ENCODE measurements at regions not wholly inside any gene's neighbourhood (a gene's known extent, or its start where the extent isn't known, plus 50 kb on each side); places are given as distances from the start of the nearest gene placed in this dataset.

GRCh38 chr14:49527221-49527620, 59.0 kb downstream of the RPS29 start:
- no peaks in the 10 kb centered on the region for H3K4me1 Mint-ChIP-seq (ENCODE audit: low read depth)
- peaks cover 11% of the 10 kb centered on the region for H3K27me3 Mint-ChIP-seq (ENCODE audit: low read depth)
- no peak overlapping the region for H3K4me3 Mint-ChIP-seq (ENCODE audit: low read depth)
- no peaks in the 10 kb centered on the region for H3K36me3 Mint-ChIP-seq (ENCODE audit: low read depth)
- H3K27ac Mint-ChIP-seq = no peak overlapping the region
- intact Hi-C loops (cut with micrococcal nuclease) = no loop called here
- no peak for DNase-seq (ENCODE audit: low spot score)
- peaks cover under 1% of the 10 kb centered on the region for H3K9me3 Mint-ChIP-seq

GRCh38 chr14:49526101-49526500, 60.1 kb downstream of the RPS29 start:
- intact Hi-C loops (cut with micrococcal nuclease) = no loop called here
- Mint-ChIP-seq H3K4me1 (ENCODE audit: low read depth) (no peaks in the 10 kb centered on the region), H3K4me3 (ENCODE audit: low read depth) (no peak overlapping the region), H3K27ac (no peak overlapping the region), H3K27me3 (ENCODE audit: low read depth) (peaks cover 10% of the 10 kb centered on the region), H3K36me3 (ENCODE audit: low read depth) (no peaks in the 10 kb centered on the region), H3K9me3 (no peaks in the 10 kb centered on the region)
- no peak for DNase-seq (ENCODE audit: low spot score)

DNA sequence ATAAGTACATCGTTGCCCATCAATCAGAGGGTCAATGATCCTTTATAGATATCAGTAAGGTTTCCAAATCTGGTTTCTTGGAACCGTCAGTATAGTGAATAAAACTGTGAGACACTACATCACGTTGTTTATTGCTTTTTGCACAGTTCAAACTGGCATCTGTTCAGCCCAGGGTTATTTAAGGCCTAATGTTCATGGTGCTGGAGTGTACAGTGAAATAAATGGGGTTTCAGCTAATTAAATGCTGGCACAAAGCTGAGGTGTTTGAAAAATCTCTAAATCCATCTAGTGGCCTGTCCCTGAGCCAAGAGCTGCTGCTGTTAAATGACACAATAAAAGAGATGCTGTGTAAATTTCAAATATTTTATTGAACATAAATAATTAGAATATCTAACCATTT, 69.9 kb downstream of the RPS29 start:
- Mint-ChIP-seq H3K4me1 (ENCODE audit: low read depth) (no peaks in the 10 kb centered on the region), H3K27ac (no peak overlapping the region), H3K36me3 (ENCODE audit: low read depth) (no peaks in the 10 kb centered on the region), H3K9me3 (no peaks in the 10 kb centered on the region), H3K4me3 (ENCODE audit: low read depth) (no peak overlapping the region), H3K27me3 (ENCODE audit: low read depth) (no peaks in the 10 kb centered on the region)
- intact Hi-C loops (cut with micrococcal nuclease) = no loop called here
- DNase-seq (ENCODE audit: low spot score) = no peak

GRCh38 chr14:49512571-49512970, 73.6 kb downstream of the RPS29 start:
- no peaks in the 10 kb centered on the region for H3K36me3 Mint-ChIP-seq (ENCODE audit: low read depth)
- H3K27ac Mint-ChIP-seq = no peak overlapping the region
- H3K9me3 Mint-ChIP-seq = no peaks in the 10 kb centered on the region
- intact Hi-C loops (cut with micrococcal nuclease) = no loop called here
- H3K4me3 Mint-ChIP-seq (ENCODE audit: low read depth) = no peak overlapping the region
- no peak for DNase-seq (ENCODE audit: low spot score)
- H3K27me3 Mint-ChIP-seq (ENCODE audit: low read depth) = no peaks in the 10 kb centered on the region
- no peaks in the 10 kb centered on the region for H3K4me1 Mint-ChIP-seq (ENCODE audit: low read depth)

DNA sequence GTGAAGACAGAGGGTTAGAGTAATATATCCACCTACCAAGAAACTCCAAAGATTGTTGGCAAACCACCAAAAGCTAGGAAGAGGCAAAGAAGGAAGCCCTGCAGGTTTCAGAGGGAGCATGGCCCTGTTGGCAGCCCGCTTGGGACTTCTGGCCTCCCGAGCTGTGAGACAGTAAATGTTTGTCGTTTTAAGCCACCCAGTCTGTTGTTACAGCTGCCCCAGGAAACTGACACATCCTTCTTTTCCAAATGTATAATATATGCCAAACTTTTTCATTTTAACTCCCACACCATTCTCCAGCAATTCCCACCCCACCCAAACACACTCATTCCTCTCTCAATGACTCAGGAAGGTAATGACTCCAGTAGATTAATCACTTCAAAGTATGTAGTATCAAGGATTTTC, 74.0 kb downstream of the RPS29 start:
- intact Hi-C loops (cut with micrococcal nuclease) = no loop called here
- H3K27ac Mint-ChIP-seq = no peak overlapping the region
- no peaks in the 10 kb centered on the region for H3K27me3 Mint-ChIP-seq (ENCODE audit: low read depth)
- no peaks in the 10 kb centered on the region for H3K9me3 Mint-ChIP-seq
- H3K4me3 Mint-ChIP-seq (ENCODE audit: low read depth) = no peak overlapping the region
- no peaks in the 10 kb centered on the region for H3K36me3 Mint-ChIP-seq (ENCODE audit: low read depth)
- DNase-seq (ENCODE audit: low spot score) = no peak
- H3K4me1 Mint-ChIP-seq (ENCODE audit: low read depth) = no peaks in the 10 kb centered on the region

DNA sequence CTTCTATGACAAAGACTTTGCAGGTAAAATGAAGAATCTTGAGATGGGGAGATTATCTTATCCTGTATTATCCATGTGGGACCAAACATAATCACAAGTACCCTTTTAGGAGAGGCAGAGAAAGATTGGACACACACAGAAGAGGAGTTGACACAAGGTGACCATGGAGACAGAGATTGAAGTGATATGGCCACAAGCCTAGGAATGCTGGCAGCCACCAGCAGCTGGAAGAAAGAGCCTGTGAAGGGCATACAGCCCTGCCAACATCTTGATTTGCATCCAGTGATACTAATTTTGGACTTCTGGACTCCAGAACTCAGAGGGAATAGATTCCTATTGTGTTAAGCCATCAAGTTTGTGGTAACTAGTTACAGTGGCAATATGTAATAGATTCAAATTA, 78.1 kb downstream of the RPS29 start:
- Mint-ChIP-seq H3K4me3 (ENCODE audit: low read depth) (no peak overlapping the region), H3K27me3 (ENCODE audit: low read depth) (peaks cover 3% of the 10 kb centered on the region), H3K4me1 (ENCODE audit: low read depth) (no peaks in the 10 kb centered on the region), H3K9me3 (no peaks in the 10 kb centered on the region), H3K36me3 (ENCODE audit: low read depth) (no peaks in the 10 kb centered on the region), H3K27ac (no peak overlapping the region)
- intact Hi-C loops (cut with micrococcal nuclease) = no loop called here
- DNase-seq (ENCODE audit: low spot score) = no peak

DNA sequence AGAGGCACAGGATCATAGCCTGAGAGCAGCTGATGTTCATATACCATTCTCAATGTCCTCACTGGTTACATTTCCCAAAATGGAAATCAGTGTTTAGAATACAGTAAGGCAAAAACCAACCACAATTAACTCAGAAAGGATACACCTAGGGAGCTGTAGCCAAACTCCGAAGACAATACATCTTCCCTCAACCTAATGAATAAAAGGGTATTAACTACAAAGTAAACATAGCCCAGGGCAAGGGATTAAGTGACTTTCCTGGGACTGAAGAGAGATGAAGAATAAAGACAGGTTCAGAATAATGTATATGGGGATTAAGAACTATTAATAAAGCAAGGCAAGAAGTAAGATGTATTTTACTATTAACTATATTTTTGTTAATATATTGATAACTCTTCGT, 79.5 kb downstream of the RPS29 start:
- Mint-ChIP-seq H3K9me3 (no peaks in the 10 kb centered on the region), H3K36me3 (ENCODE audit: low read depth) (no peaks in the 10 kb centered on the region), H3K4me3 (ENCODE audit: low read depth) (no peak overlapping the region), H3K4me1 (ENCODE audit: low read depth) (no peaks in the 10 kb centered on the region), H3K27ac (no peak overlapping the region), H3K27me3 (ENCODE audit: low read depth) (peaks cover 7% of the 10 kb centered on the region)
- intact Hi-C loops (cut with micrococcal nuclease) = no loop called here
- no peak for DNase-seq (ENCODE audit: low spot score)

- Mint-ChIP-seq H3K36me3 (ENCODE audit: low read depth) (no peaks in the 10 kb centered on the region), H3K27ac (no peak overlapping the region), H3K9me3 (no peaks in the 10 kb centered on the region), H3K27me3 (ENCODE audit: low read depth) (peaks cover 12% of the 10 kb centered on the region), H3K4me3 (ENCODE audit: low read depth) (no peak overlapping the region), H3K4me1 (ENCODE audit: low read depth) (no peaks in the 10 kb centered on the region)
- intact Hi-C loops (cut with micrococcal nuclease) = no loop called here
- DNase-seq (ENCODE audit: low spot score) = no peak
Measured at GRCh38 chr14:49505041-49505766, 81.0 kb downstream of the RPS29 start.

DNA sequence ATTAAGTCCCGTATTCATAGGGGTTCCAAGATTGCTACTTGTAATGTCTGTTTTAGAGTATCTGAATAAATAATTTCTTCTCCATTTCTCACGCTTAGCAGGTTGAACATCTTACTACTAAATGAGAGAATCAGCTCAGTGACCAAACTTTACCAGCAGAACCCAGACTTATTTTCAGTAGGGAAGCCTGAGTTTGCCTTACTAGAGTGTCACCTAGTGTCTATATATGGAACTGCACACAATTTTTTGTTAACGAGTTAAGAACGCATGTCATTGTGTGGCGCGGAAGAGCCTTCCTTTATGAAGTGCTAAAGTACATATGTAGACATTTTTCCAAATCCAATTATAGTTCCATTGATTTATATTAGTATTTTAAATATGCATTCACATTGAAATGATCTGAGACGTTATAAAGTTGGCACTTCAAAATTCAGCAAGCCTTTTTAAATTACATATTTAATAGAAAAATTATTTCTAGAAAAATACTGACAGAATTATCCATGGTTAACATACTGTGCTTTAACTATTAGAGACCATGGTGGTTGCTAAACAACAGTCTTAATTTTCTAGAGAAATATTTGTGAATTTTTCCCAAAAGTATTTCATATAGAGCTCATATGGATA, 88.3 kb downstream of the RPS29 start:
- no peak overlapping the region for H3K4me3 Mint-ChIP-seq (ENCODE audit: low read depth)
- no peak overlapping the region for H3K27ac Mint-ChIP-seq
- H3K4me1 Mint-ChIP-seq (ENCODE audit: low read depth) = no peaks in the 10 kb centered on the region
- no peak for DNase-seq (ENCODE audit: low spot score)
- H3K27me3 Mint-ChIP-seq (ENCODE audit: low read depth) = peaks cover 17% of the 10 kb centered on the region
- H3K36me3 Mint-ChIP-seq (ENCODE audit: low read depth) = no peaks in the 10 kb centered on the region
- intact Hi-C loops (cut with micrococcal nuclease) = loop anchor here (1.0 kb wide), 1 partner anchor 36 kb away; no protein-coding TSS in a partner anchor
- no peaks in the 10 kb centered on the region for H3K9me3 Mint-ChIP-seq

DNA sequence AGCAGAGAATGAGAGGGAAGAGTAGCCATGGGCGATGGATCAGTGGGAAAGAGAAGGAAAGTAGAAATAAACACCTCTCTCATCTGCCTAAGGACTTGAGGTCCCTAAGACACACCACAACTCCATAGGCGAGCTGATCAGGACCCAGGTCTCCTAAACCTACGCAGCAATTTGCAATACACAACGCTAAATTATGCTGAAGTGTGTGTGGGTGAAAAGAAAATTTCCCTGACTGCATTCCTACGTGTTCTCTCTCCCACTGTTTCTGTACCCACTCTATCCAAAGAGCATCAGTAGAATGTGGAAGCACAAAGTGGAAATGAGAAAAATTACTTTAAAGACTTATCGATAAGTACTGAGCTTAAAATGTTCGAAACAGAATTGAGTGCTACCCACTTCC, 88.9 kb downstream of the RPS29 start:
- intact Hi-C loops (cut with micrococcal nuclease) = loop anchor here (1.0 kb wide), 1 partner anchor 35 kb away; no protein-coding TSS in a partner anchor
- H3K4me3 Mint-ChIP-seq (ENCODE audit: low read depth) = no peak overlapping the region
- peaks cover 17% of the 10 kb centered on the region for H3K27me3 Mint-ChIP-seq (ENCODE audit: low read depth)
- H3K27ac Mint-ChIP-seq = no peak overlapping the region
- no peaks in the 10 kb centered on the region for H3K9me3 Mint-ChIP-seq
- no peaks in the 10 kb centered on the region for H3K4me1 Mint-ChIP-seq (ENCODE audit: low read depth)
- H3K36me3 Mint-ChIP-seq (ENCODE audit: low read depth) = no peaks in the 10 kb centered on the region
- no peak for DNase-seq (ENCODE audit: low spot score)

DNA sequence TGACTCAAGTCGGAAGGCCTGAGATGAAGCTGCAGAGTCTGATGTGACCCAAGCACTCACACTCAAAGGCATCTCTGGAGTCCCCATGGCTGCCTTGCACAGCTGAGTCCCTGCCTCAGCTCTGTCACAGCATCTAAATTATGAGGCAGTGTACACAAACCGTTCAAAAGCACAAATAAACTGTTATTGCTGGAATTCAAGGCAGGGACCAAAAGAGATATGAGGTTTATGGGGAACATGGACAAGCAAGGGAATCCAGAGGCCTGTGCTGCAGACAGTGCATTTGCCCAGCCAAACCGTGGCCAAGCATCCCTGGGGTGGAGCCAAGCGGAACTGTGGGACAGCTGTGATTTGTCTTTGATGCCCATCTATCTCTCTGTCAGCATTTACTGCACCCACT, 91.3 kb downstream of the RPS29 start:
- DNase-seq (ENCODE audit: low spot score) = no peak
- no peak overlapping the region for H3K4me3 Mint-ChIP-seq (ENCODE audit: low read depth)
- peaks cover 4% of the 10 kb centered on the region for H3K27me3 Mint-ChIP-seq (ENCODE audit: low read depth)
- no peak overlapping the region for H3K27ac Mint-ChIP-seq
- H3K9me3 Mint-ChIP-seq = no peaks in the 10 kb centered on the region
- no peaks in the 10 kb centered on the region for H3K4me1 Mint-ChIP-seq (ENCODE audit: low read depth)
- intact Hi-C loops (cut with micrococcal nuclease) = no loop called here
- H3K36me3 Mint-ChIP-seq (ENCODE audit: low read depth) = no peaks in the 10 kb centered on the region

- peaks cover 2% of the 10 kb centered on the region for H3K27me3 Mint-ChIP-seq (ENCODE audit: low read depth)
- H3K36me3 Mint-ChIP-seq (ENCODE audit: low read depth) = no peaks in the 10 kb centered on the region
- H3K27ac Mint-ChIP-seq = no peak overlapping the region
- no peaks in the 10 kb centered on the region for H3K9me3 Mint-ChIP-seq
- DNase-seq (ENCODE audit: low spot score) = no peak
- H3K4me3 Mint-ChIP-seq (ENCODE audit: low read depth) = no peak overlapping the region
- H3K4me1 Mint-ChIP-seq (ENCODE audit: low read depth) = no peaks in the 10 kb centered on the region
- intact Hi-C loops (cut with micrococcal nuclease) = no loop called here
Measured at GRCh38 chr14:49493557-49493956, 92.6 kb downstream of the RPS29 start.

DNA sequence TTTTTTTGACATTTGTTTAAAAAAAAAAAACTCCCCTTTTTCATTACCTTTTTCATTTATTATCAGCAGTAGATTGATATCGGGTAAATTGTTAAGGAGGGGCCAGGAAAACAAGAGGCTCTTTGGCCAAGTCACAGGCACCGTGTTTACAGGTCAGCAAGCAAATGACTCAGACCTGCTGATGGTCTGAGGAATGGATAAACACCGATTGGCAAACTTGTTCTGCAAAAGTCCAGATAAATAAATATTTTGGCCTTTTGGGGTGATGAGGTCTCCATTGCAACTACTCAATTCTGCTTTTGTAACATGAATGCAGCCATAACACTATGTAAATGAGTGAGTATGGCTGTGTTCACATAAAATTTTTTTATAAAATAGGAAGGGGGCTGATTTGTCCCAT, 94.0 kb downstream of the RPS29 start:
- no peak for DNase-seq (ENCODE audit: low spot score)
- H3K9me3 Mint-ChIP-seq = no peaks in the 10 kb centered on the region
- no peaks in the 10 kb centered on the region for H3K36me3 Mint-ChIP-seq (ENCODE audit: low read depth)
- no peak overlapping the region for H3K4me3 Mint-ChIP-seq (ENCODE audit: low read depth)
- H3K27me3 Mint-ChIP-seq (ENCODE audit: low read depth) = peaks cover 1% of the 10 kb centered on the region
- H3K27ac Mint-ChIP-seq = no peak overlapping the region
- no peaks in the 10 kb centered on the region for H3K4me1 Mint-ChIP-seq (ENCODE audit: low read depth)
- intact Hi-C loops (cut with micrococcal nuclease) = no loop called here
